ENCODE measurements at regions not wholly inside any gene's neighbourhood (a gene's known extent, or its start where the extent isn't known, plus 50 kb on each side); places are given as distances from the start of the nearest gene placed in this dataset.

- intact Hi-C loops (cut with DNase I; ENCODE audit: low total_unique reads) = no loop called here
- no peak for TF ChIP-seq EP300 (IDR thresholded peaks at IDR 0.05; ENCODE audit: low read depth)
- no peak for TF ChIP-seq POLR2A (IDR thresholded peaks at IDR 0.05)
- no peak for TF ChIP-seq CTCF (IDR thresholded peaks at IDR 0.05)
- TF ChIP-seq POLR2AphosphoS5 (IDR thresholded peaks at IDR 0.05) = no peak
- Histone ChIP-seq H3K4me3 (no peak overlapping the region), H3K36me3 (no peaks in the 10 kb centered on the region), H3K9me3 (no peaks in the 10 kb centered on the region), H3K27ac (no peak overlapping the region), H3K27me3 (no peaks in the 10 kb centered on the region), H3K4me1 (no peaks in the 10 kb centered on the region)
- 89 to 94% methylated on average over 4 to 7 of the region's 7 CpGs for WGBS, 2 donors (ENCODE audit: low coverage in 1 of 2)
- DNase-seq = no peak
- in situ Hi-C loops (cut with MboI; ENCODE audit: low pct_ligation_motif_present in 1 of 4, low pct_unique_long_range_greater_than_20kb in 1 of 4, low sequenced_read_pairs in 3 of 4) = no loop called here
Observed at GRCh38 chr4:4666187-4666586, 124.3 kb upstream of the STX18 start.

- Histone ChIP-seq H3K9me3 (no peaks in the 10 kb centered on the region), H3K36me3 (no peaks in the 10 kb centered on the region), H3K4me3 (no peak overlapping the region), H3K27ac (no peak overlapping the region), H3K4me1 (no peaks in the 10 kb centered on the region), H3K27me3 (no peaks in the 10 kb centered on the region)
- in situ Hi-C loops (cut with MboI; ENCODE audit: low pct_ligation_motif_present in 1 of 4, low pct_unique_long_range_greater_than_20kb in 1 of 4, low sequenced_read_pairs in 3 of 4) (no loop called here), intact Hi-C loops (cut with DNase I; ENCODE audit: low total_unique reads) (no loop called here)
- DNase-seq = no peak
- 87 to 100% methylated on average over 2 to 5 of the region's 5 CpGs for WGBS, 2 donors (ENCODE audit: low coverage in 1 of 2)
- TF ChIP-seq CTCF (IDR thresholded peaks at IDR 0.05) (no peak), EP300 (IDR thresholded peaks at IDR 0.05; ENCODE audit: low read depth) (no peak), POLR2AphosphoS5 (IDR thresholded peaks at IDR 0.05) (no peak), POLR2A (IDR thresholded peaks at IDR 0.05) (no peak)
Observed at GRCh38 chr4:4664234-4664633, 122.4 kb upstream of the STX18 start.

- no peak overlapping the region for H3K4me3 ChIP-seq
- no peaks in the 10 kb centered on the region for H3K36me3 ChIP-seq
- H3K27ac ChIP-seq = no peak overlapping the region
- TF ChIP-seq POLR2AphosphoS5 (IDR thresholded peaks at IDR 0.05) (no peak), CTCF (IDR thresholded peaks at IDR 0.05) (no peak), POLR2A (IDR thresholded peaks at IDR 0.05) (no peak), EP300 (IDR thresholded peaks at IDR 0.05; ENCODE audit: low read depth) (no peak)
- intact Hi-C loops (cut with DNase I; ENCODE audit: low total_unique reads) (no loop called here), in situ Hi-C loops (cut with MboI; ENCODE audit: low pct_ligation_motif_present in 1 of 4, low pct_unique_long_range_greater_than_20kb in 1 of 4, low sequenced_read_pairs in 3 of 4) (no loop called here)
- H3K27me3 ChIP-seq = no peaks in the 10 kb centered on the region
- WGBS, 2 donors (ENCODE audit: low coverage in 1 of 2) = 88 to 94% methylated on average over 8 to 10 of the region's 10 CpGs
- H3K4me1 ChIP-seq = no peaks in the 10 kb centered on the region
- H3K9me3 ChIP-seq = no peaks in the 10 kb centered on the region
- DNase-seq = no peak
Observed at GRCh38 chr4:4663028-4663427, 121.2 kb upstream of the STX18 start.

GRCh38 chr4:4662230-4662629, 120.4 kb upstream of the STX18 start:
- Histone ChIP-seq H3K4me3 (no peak overlapping the region), H3K27me3 (no peaks in the 10 kb centered on the region), H3K9me3 (no peaks in the 10 kb centered on the region), H3K27ac (no peak overlapping the region), H3K36me3 (no peaks in the 10 kb centered on the region), H3K4me1 (no peaks in the 10 kb centered on the region)
- intact Hi-C loops (cut with DNase I; ENCODE audit: low total_unique reads) (no loop called here), in situ Hi-C loops (cut with MboI; ENCODE audit: low pct_ligation_motif_present in 1 of 4, low pct_unique_long_range_greater_than_20kb in 1 of 4, low sequenced_read_pairs in 3 of 4) (no loop called here)
- 88% methylated on average over 2 of the region's 2 CpGs; no CpG with 5 or more reads in 1 of the 2 donors for WGBS, 2 donors (ENCODE audit: low coverage in 1 of 2)
- DNase-seq = no peak
- TF ChIP-seq POLR2AphosphoS5 (IDR thresholded peaks at IDR 0.05) (no peak), POLR2A (IDR thresholded peaks at IDR 0.05) (no peak), EP300 (IDR thresholded peaks at IDR 0.05; ENCODE audit: low read depth) (no peak), CTCF (IDR thresholded peaks at IDR 0.05) (no peak)
